A673 (cell line): ENCODE measurements at regions not wholly inside any gene's neighbourhood (a gene's known extent, or its start where the extent isn't known, plus 50 kb on each side); places are given as distances from the start of the nearest gene placed in this dataset.

Experiments
- BruUV-seq: library from RNA; stranded (reverse); fragments of 400-500 nt; replicated peaks from 2 replicates; lab custom pipeline; 2021; lab: Mats Ljungman, UMichigan
- CTCF ChIA-PET: fragments of 300-600 bp; sonication (Branson Sonifier 250); formaldehyde crosslinking; loops from one replicate; lab custom pipeline; 2022; ENCODE audit warnings: antibody characterized with exemption; lab: Charles Lee
- POLR2A ChIA-PET: fragments of 300-600 bp; sonication (Branson Sonifier 250); formaldehyde crosslinking; loops from one replicate; lab custom pipeline; 2022; ENCODE audit warnings: antibody characterized with exemption; ENCODE audit not compliant: low non-redundant PET; lab: Charles Lee
- DNase-seq: peaks from one replicate; pipeline ENCODE4 v3.0.0-alpha.2; 2015; ENCODE audit warnings: low spot score
- H3K27ac ChIP-seq: fragments of 200-600 bp; sonication (generic); 2 replicates; pipeline ENCODE4 v1.5.1; 2016; ENCODE audit warnings: mixed run types, low read depth, mild to moderate bottlenecking, mixed read lengths, antibody characterized with exemption, low read length; ENCODE audit not compliant: poor library complexity, severe bottlenecking
- H3K27me3 ChIP-seq: fragments of 200-600 bp; sonication (generic); replicated peaks from 2 replicates; pipeline ENCODE4 v1.6.1; 2017; ENCODE audit warnings: mixed run types, low read depth, mild to moderate bottlenecking, mixed read lengths, antibody characterized with exemption, low read length; ENCODE audit not compliant: insufficient read depth, poor library complexity
- H3K36me3 ChIP-seq: fragments of 200-600 bp; sonication (generic); 2 replicates; pipeline ENCODE4 v1.6.1; 2016; ENCODE audit warnings: mixed run types, mild to moderate bottlenecking, mixed read lengths, antibody characterized with exemption, low read length; ENCODE audit not compliant: insufficient read depth, poor library complexity, severe bottlenecking
- H3K4me1 ChIP-seq: fragments of 200-600 bp; sonication (generic); 2 replicates; pipeline ENCODE4 v1.6.1; 2017; ENCODE audit warnings: mixed run types, mild to moderate bottlenecking, mixed read lengths, antibody characterized with exemption, low read length; ENCODE audit not compliant: insufficient read depth, poor library complexity, severe bottlenecking
- H3K4me3 ChIP-seq: fragments of 200-600 bp; sonication (generic); 2 replicates; pipeline ENCODE4 v1.5.1; 2016; ENCODE audit warnings: low read depth, mixed run types, mild to moderate bottlenecking, mixed read lengths, low read length; ENCODE audit not compliant: poor library complexity, severe bottlenecking
- H3K9me3 ChIP-seq: fragments of 200-600 bp; sonication (generic); 2 replicates; pipeline ENCODE4 v1.6.1; 2016; ENCODE audit warnings: mixed run types, low read depth, mild to moderate bottlenecking, mixed read lengths, antibody characterized with exemption, low read length; ENCODE audit not compliant: poor library complexity, severe bottlenecking
- CTCF ChIP-seq: fragments of 300-800, 200-600 bp; sonication (generic); conservative IDR thresholded peaks from 2 replicates; pipeline ENCODE4 v1.5.1; 2017; ENCODE audit warnings: low read depth, mild to moderate bottlenecking, antibody characterized with exemption, low read length, moderate library complexity, mixed read lengths
- EZH2 ChIP-seq: fragments of 200-600 bp; sonication (generic); IDR thresholded peaks from 2 replicates; pipeline ENCODE4 v1.6.1; 2017; ENCODE audit warnings: borderline replicate concordance, low read depth, mild to moderate bottlenecking, mixed read lengths, antibody characterized with exemption, low read length; ENCODE audit not compliant: poor library complexity, severe bottlenecking
- intact Hi-C: fragments of 100-400 bp; cut with micrococcal nuclease; formaldehyde crosslinking; loops from one replicate; pipeline ENCODE4 v1.10.0; 2022; ENCODE audit not compliant: unreplicated experiment

GRCh38 chr4:64724689-64725088, 315.4 kb upstream of the TECRL start:
- TF ChIP-seq CTCF (no peak), EZH2 (no peak)
- CTCF ChIA-PET = no interaction called here
- POLR2A ChIA-PET = no interaction called here
- BruUV-seq = no TSS peak
- Histone ChIP-seq H3K36me3 (no peaks in the 10 kb centered on the region), H3K27me3 (no peaks in the 10 kb centered on the region), H3K4me1 (no peaks in the 10 kb centered on the region), H3K9me3 (no peaks in the 10 kb centered on the region), H3K27ac (no peak overlapping the region), H3K4me3 (no peak overlapping the region)
- intact Hi-C loops = no loop called here
- no peak for DNase-seq

- intact Hi-C loops = no loop called here
- no TSS peak for BruUV-seq
- TF ChIP-seq CTCF (no peak), EZH2 (no peak)
- Histone ChIP-seq H3K4me1 (no peaks in the 10 kb centered on the region), H3K36me3 (no peaks in the 10 kb centered on the region), H3K27me3 (no peaks in the 10 kb centered on the region), H3K4me3 (no peak overlapping the region), H3K27ac (no peak overlapping the region), H3K9me3 (no peaks in the 10 kb centered on the region)
- ChIA-PET POLR2A (no interaction called here), CTCF (no interaction called here)
- DNase-seq = no peak
Observed at GRCh38 chr4:64721106-64721505, 311.9 kb upstream of the TECRL start.

- Histone ChIP-seq H3K4me3 (no peak overlapping the region), H3K4me1 (no peaks in the 10 kb centered on the region), H3K27me3 (no peaks in the 10 kb centered on the region), H3K27ac (no peak overlapping the region), H3K9me3 (no peaks in the 10 kb centered on the region), H3K36me3 (no peaks in the 10 kb centered on the region)
- ChIA-PET CTCF (interaction anchor here (1.0 kb wide), 1 partner anchor 100 kb away, joined by 3 read pairs; no protein-coding TSS in a partner anchor), POLR2A (no interaction called here)
- TF ChIP-seq EZH2 = no peak
- TF ChIP-seq CTCF = peak; percentile 31; the same call in 1 of the 2 replicates
- BruUV-seq = no TSS peak
- DNase-seq = peak; percentile 76
- intact Hi-C loops = loop anchor here (5.0 kb wide), 2 partner anchors 101 to 289 kb away; no protein-coding TSS in a partner anchor
Observed at GRCh38 chr4:64718091-64718490, 308.8 kb upstream of the TECRL start.
